ENCODE measurements at regions not wholly inside any gene's neighbourhood (a gene's known extent, or its start where the extent isn't known, plus 50 kb on each side); places are given as distances from the start of the nearest gene placed in this dataset.

DNA sequence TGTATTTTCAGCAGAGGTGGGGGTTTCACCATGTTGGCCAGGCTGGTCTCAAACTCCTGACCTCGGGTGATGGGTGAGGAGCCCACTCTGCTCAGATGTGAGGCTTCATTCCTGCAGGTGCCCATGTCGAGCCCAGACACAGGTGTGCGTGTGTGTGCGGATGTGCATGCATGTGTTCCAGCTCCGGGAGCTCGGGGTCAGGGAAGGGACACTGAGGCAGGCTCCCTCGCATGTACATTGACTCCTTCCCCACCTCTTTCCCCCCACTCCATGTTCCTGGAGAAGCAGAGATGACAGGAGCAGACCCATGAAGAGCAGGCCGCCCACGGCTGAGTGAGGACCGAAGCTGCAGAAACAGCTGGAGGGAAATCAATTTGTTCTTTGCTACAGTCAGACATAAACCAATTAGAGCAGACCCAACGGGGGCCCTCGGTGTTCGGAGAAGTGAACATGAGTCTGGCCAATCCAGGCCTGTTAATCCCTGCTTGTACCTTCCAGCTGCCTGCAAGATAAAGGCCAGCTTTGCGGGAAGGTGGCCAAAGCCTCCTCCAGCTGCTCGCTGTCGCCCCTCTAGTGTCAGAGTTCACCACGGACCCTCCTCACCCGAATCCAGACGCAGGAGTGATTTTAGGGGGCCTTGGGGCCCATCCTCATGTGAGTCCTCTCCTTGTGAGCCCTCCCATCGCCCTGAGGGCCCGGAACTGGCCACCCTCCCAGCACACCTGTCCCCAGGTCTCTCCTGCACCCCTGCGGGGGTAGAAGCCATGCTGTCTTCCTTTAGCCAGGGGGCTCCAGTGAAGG, 321.0 kb upstream of the RTL1 start:
- no peak for DNase-seq
- in situ Hi-C loops (cut with MboI; ENCODE audit: low pct_unique_long_range_greater_than_20kb, low sequenced_read_pairs), result loop anchor here (25.0 kb wide), 1 partner anchor 312 kb away; the partner anchor contains the start of gene RTL1

DNA sequence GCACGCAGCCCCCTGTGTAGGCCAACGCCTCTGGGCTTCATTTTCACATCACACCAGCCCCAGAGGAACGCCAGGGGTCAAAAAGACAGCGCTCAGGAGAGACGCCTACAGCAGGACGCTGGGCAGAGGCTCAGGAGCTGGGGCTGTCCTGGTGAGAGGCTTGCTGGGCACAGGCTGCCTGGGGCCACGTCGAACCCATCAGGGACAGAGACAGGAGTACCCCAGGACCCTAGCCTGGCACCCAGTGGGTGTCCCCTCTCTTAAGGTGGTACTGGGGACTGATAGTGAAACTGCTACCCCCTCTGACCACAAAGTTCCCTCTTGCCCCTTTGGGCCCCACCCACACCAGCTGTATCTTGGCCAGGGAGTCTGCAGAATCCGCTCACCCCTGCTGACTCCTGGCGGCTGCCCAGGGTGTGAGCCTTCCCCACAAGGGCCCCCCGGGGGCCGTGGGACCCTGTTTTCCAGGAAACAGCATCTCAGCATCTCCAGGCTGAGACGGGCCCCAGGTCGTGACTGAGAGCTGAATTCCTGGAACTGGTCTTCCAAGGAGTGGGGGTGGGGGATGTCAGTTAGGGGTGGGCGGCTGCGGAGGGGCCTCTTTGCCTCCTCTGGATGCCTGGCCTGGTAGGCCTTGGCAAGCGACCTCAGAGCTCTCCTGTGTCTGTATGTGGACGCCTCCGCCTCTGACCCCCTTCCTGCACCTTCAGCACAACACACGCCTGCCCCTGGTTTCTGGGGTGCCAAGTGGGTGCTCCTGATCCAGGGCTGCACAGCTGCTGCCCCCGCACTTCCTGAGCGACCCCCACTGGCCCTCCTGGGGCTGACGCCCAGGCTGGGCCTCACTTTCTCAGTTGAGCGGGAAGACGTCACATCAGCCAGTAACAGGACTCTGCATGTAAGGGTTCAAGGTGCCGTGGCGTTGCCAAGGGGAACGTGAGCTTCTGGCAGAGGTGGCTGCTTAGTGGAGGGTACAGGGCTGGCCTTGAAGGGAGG, 321.9 kb upstream of the RTL1 start:
- DNase-seq, result peak; percentile 71
- in situ Hi-C loops (cut with MboI; ENCODE audit: low pct_unique_long_range_greater_than_20kb, low sequenced_read_pairs), result loop anchor here (25.0 kb wide), 1 partner anchor 313 kb away; the partner anchor contains the start of gene RTL1

DNA sequence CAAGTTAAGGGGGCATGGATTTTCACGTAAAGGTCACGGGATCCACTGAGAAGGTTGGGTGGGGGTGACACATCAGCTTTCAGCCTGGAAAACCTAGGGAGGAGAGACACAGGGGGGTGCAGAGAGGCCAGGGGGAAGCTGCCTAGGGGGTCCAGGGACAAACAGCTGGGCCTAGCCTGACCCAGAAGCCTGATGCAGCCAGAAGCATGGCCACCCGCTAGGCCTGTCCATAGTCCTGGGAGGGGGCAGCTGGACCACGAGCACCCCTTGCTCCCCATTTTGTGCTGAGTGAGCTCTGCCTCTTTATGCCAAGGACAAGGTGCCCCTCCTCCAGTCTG, 322.7 kb upstream of the RTL1 start:
- in situ Hi-C loops (cut with MboI; ENCODE audit: low pct_unique_long_range_greater_than_20kb, low sequenced_read_pairs), result loop anchor here (25.0 kb wide), 1 partner anchor 314 kb away; the partner anchor contains the start of gene RTL1

DNA sequence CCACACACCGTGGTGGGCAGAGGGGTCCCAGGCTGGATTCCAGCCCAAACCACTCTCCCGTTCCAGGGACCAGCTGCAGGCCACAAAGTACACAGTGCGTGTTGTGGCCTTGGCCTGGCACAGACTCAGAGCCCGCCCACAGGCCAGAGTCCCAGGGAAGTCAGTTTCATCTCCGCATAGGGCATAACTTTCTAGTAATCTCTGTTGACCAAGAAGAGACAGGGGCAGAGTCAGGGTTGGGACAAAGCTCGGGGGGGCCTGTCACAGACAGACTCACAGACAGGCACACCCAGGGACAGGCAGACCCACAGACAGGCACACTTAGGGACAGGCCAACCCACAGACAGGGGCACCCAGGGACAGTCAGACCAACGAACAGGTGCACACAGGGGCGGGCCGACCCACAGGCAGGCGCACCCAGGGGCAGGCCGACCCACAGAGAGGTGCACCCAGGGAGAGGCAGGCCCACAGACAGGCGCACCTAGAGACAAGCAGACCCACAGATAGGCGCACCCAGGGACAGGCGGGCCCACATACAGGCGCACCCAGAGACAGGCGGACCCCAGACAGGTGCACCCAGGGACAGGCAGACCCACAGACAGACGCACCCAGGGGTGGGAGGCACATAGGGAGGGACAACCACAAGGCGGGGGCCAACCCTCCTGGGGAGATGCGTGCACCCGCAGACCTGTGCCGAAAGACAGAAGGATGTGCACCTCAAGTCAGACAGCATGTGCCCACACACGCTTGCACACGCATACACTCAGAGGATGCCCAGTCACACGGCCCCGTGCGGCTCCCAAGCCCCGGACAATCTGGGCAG, 323.3 kb upstream of the RTL1 start:
- no peak for DNase-seq

More for the DNA sequence above, 322.7 kb upstream of the RTL1 start:
- DNase-seq, result no peak

DNA sequence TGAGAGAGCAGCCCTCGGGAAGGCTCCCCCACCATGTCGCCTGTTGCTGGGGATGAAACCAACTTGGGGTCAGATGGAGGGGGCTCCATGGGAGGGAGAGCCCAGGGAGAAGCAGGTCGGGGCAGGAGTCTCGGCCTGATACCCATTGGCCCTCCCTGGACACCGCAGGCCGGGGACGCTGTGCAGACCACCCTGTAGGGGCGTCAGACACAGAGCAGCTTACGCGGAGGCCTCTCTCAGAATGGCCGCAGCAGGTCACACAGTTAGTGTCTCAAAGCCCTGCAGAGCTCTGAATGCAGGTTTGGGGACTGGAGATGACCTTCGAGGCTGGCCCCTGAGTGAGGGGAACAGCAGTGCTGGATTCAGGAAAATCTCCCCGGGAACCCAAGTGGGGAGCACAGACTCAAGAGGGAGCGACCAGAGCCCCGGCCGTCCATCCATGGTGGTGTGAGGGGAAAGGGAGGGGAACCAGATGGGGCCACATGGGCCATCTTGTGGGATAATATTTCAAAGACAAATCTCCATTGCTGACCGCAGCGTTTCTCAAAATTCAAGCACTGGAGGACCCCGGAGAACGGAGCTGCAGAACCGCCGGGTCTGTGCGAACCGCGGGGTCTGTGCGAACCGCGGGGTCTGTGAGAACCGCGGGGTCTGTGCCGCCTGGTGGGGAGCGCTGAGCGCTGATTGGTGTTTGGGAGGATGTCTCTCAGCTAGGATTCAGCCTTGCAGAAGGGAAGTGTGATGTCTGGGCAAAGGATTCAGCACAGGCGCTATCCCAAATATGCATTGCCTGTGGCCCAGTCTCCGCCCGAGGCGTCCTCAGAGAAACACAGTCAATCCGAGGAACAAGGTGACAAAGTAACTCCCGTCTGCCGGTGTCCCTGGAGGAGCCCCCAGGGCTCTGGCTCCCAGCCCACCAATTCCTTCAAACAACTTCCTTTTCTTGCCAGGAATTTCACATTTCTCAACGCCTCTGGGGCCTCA, 324.4 kb upstream of the RTL1 start:
- DNase-seq, result no peak
- in situ Hi-C loops (cut with MboI; ENCODE audit: low pct_unique_long_range_greater_than_20kb, low sequenced_read_pairs), result loop anchor here (25.0 kb wide), 1 partner anchor 316 kb away; the partner anchor contains the start of gene RTL1

More for the DNA sequence above, 323.3 kb upstream of the RTL1 start:
- in situ Hi-C loops (cut with MboI; ENCODE audit: low pct_unique_long_range_greater_than_20kb, low sequenced_read_pairs), result loop anchor here (25.0 kb wide), 1 partner anchor 315 kb away; the partner anchor contains the start of gene RTL1

DNA sequence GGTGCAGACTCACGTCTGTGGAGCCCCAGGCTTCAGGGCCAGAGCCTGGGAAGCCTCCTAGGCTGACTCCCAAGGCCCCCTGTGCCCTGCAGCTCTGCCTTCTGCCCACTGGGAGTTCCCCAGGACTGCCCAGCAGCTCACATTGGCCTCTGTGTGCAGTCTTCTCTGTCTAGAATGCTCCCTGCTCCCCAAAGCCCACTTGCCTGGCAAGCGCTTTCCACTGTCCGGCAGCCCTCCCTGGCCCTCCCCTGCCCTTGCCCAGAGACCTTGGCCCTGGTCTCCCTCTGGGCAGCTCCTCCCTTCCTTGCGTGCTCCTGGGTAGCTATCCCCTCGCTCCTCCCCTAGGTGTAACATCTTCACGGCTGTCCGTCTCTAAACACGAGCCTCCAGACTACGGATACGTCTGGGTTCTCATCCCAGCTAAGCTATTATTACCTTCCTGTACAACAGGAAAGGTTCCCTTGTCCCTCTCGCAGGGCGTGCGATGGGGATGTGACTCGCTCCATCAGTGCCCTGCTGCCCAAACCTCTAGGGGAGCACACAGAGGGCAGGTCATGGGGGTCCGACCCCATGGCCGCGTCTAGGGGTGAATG, 325.5 kb upstream of the RTL1 start:
- in situ Hi-C loops (cut with MboI; ENCODE audit: low pct_unique_long_range_greater_than_20kb, low sequenced_read_pairs), result loop anchor here (25.0 kb wide), 1 partner anchor 317 kb away; the partner anchor contains the start of gene RTL1
- DNase-seq, result no peak

DNA sequence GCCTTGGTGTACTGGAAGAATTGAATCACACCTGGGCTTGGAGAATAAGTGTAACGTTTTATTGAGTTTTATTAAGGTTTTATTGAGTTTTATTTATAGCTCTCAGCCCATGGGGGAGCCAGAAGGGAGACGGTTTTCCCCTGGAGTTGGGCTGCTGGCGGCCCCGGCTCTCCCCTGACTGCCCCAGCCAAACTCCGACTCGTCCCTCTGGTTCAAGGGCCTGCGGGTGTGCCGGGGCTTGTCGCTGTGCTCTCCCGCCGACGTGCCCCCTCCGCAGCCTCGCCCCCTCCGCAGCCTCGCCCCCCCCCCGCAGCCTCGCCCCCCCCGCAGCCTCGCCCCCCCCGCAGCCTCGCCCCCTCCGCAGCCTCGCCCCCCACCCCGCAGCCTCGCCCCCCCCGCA, 326.1 kb upstream of the RTL1 start:
- in situ Hi-C loops (cut with MboI; ENCODE audit: low pct_unique_long_range_greater_than_20kb, low sequenced_read_pairs), result loop anchor here (25.0 kb wide), 1 partner anchor 317 kb away; the partner anchor contains the start of gene RTL1
- no peak for DNase-seq

DNA sequence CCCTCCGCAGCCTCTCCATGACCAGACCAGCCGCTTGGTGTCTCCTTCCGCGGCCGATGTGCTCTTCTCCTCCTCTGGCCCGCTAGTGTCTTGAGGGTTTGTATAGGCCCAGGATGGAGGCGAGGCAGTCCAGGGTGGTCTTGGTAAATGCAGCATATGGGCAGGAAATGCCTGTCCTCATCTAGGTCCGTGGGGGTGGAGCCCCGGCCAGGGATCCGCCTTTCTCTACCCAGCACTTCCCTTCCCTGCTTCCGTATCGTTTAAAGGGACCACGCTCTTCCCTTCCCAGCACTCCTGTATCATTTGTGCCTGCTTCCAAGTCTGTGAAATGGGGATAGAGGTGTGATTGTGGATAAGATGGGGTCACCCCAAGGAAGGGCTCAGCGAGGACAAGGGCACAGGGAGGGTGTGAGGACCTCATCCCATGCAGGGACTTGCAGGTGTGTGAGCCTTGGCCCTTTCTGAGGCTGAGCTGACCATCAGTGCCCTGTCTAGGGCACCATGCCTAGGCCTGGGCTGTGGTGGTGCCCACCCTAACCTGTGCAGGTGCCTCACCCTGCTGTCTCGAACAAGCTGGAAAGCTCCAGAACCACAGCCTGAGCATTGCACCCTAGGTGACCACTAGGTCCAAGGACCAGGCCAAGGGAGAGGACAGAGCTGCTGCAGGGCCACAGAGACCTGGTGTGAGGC, 326.8 kb upstream of the RTL1 start:
- DNase-seq, result no peak
- in situ Hi-C loops (cut with MboI; ENCODE audit: low pct_unique_long_range_greater_than_20kb, low sequenced_read_pairs), result loop anchor here (25.0 kb wide), 1 partner anchor 318 kb away; the partner anchor contains the start of gene RTL1

DNA sequence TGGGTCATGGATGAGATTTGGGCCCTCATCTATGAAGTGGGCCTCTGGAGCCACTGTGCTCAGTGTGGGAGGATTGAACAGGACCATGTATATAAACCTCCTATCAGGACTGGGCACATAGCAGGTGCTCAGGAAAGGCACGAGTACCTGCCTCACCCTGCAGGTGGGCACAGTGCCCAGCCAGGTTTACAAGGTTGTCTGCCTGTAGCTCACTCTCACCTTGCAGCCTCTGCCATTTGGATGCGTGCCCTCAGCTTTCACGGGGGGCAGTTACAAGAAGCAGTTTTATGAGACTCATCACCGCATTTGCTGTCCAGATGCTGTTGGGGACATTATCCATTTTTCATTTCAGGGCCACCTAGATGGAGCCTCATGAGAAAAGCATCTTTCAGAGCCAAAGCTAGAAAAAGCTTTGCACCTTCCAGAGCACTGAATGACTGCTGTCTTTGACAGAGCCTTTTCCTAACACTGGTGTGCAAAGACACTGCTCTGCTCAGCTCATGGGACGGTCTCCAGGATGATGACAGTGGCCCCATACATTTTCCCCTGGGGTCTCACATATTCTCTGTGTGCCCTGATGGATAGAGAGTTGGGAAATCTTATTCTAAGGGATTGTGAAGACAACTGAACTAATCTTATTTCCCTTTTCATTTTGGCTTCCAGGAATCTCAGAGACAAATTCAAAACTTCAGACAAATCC, 327.5 kb upstream of the RTL1 start:
- in situ Hi-C loops (cut with MboI; ENCODE audit: low pct_unique_long_range_greater_than_20kb, low sequenced_read_pairs), result loop anchor here (25.0 kb wide), 1 partner anchor 319 kb away; the partner anchor contains the start of gene RTL1
- DNase-seq, result no peak

DNA sequence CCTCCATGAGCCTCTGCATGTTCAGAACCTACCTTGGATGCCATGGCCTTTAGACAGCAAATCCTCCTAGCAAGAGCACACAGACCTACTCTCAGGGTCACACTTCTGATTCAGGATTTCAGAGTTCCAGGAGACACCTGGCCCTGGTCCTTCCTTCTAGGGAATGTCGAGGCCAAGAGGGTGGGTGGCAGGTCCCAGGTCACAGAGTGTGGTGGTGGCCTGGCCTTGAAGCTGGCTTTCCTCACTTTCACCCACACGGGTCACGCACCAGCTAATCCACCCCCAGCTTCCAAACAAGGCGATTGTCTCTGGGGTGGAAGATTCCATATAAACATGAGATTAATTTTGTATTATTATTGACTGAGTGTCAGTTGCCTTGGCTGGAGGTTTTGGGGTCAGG, 328.3 kb upstream of the RTL1 start:
- no peak for DNase-seq
- in situ Hi-C loops (cut with MboI; ENCODE audit: low pct_unique_long_range_greater_than_20kb, low sequenced_read_pairs), result loop anchor here (25.0 kb wide), 1 partner anchor 320 kb away; the partner anchor contains the start of gene RTL1

DNA sequence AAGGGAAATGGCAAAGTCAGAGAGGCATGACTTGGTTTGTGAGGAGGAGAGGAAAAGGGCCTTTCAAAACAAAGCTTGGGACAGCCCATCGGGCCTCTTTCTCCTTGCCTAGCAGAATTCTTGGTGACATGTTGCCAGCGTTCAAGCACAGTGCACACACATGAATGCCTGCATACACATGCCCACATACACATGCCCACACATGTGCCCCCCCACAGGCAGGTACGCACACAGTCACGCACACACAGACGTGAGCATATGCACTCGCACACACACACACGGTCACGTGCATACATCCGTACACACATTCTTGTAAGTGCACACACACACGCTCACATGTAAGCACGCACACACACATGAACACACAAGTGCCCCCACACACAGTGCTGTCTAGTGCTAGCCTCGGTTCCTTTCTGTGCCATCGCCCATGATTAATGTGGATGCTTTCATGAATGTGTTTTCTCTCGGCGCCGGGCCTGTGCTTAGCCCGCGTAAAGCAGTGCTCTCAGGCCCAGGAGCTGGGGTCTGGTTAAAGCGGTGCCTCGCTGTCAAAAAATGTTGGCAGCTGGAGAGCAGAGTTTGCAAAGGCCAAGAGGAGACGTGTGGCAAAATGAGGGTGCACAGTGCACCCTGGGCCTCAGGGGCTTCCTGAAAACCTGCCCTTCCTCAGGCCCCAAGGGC, 328.8 kb upstream of the DIO3 start:
- in situ Hi-C loops (cut with MboI; ENCODE audit: low pct_unique_long_range_greater_than_20kb, low sequenced_read_pairs), result loop anchor here (25.0 kb wide), 1 partner anchor 320 kb away; the partner anchor contains the start of gene RTL1
- DNase-seq, result no peak

DNA sequence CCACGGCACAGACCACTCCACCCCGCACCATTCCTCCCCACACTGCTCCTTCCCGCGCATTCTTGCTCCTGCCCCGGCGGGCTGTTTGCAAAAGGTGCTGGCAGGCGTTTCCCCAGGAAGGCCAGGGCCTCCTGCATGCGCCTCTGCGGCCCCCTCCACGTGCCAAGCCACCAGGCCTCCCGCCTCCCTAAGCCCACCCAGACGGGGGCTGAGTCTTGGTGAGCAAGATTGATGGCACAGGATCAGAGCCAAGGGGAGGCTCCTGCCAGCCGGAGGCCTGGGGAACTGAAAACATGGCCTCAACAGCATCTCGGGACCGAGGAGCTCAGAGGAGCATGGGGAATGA, 328.3 kb upstream of the DIO3 start:
- in situ Hi-C loops (cut with MboI; ENCODE audit: low pct_unique_long_range_greater_than_20kb, low sequenced_read_pairs), result loop anchor here (25.0 kb wide), 1 partner anchor 321 kb away; the partner anchor contains the start of gene RTL1
- DNase-seq, result no peak

DNA sequence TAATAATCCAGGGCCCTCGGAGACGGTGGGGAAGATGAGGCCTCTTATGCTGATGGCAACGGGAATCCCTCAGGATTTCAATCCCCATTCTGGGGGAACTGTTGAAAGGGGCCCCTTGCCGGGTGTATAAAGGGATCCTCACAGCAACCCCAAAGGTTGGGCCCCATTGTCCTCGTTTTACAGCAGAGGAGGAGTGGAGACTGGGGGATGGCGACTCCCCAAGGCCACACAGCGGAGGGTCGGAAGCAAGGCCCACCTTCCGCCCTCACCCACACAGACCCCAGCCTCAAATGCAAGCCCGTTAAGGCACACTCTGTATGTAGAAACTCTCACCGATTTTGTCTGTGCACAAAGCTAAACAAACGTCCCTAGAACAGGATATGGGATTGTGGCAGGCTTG, 327.9 kb upstream of the DIO3 start:
- in situ Hi-C loops (cut with MboI; ENCODE audit: low pct_unique_long_range_greater_than_20kb, low sequenced_read_pairs), result loop anchor here (25.0 kb wide), 1 partner anchor 321 kb away; the partner anchor contains the start of gene RTL1
- no peak for DNase-seq

DNA sequence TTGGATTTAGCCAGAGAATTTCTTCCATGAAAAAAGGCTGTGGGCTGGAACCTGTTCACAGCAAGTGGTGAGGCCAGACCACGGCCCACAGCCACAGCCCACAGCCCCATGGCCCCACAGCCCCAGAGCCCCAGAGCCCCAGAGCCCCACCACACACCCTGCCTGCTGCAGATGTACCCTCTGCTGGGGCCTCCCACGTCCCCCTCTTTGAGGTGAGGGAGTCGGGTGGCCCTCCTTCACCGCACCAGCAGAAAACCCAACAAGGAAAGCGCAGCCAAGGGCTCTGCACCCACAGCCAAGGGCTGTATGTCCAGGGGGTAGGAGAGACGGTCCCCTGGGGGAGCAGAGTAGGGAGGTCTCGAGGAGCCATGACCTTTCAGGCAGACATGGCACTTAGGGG, 327.5 kb upstream of the DIO3 start:
- in situ Hi-C loops (cut with MboI; ENCODE audit: low pct_unique_long_range_greater_than_20kb, low sequenced_read_pairs), result loop anchor here (25.0 kb wide), 1 partner anchor 322 kb away; the partner anchor contains the start of gene RTL1

DNA sequence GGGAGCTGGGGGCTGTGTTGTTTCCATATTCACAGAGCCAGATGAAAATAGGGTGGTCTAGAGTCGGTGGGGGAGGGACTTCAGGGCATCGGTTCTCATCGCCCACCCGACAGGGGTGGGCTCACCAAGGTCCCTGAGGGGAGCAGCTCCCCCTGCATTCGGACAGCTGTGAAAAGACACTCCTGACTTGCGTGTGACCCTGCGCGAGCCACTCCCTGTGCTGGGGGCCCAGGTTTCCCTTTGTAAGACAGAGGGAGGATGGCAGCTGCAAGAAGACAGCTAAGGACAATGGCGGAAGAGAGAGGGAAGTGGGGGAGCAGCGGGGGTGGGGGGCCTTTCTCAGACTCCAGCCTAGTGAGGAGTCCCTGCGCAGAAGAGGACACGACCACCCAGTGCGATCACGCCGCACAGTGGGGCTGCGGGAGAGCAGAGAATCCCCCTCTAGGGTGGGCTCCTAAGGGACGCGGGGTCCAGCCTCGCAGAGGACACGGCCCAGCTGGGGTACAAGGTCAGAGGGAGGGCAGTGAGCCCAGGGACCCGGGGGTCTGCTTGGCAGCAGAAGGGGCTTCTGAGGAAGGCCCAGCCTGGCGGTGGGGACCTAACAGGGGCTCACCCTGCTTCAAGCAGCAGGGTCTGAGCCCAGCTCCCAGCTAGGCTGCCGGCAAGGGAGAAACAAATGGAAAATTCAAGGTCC, 326.9 kb upstream of the DIO3 start:
- no peak for DNase-seq
- in situ Hi-C loops (cut with MboI; ENCODE audit: low pct_unique_long_range_greater_than_20kb, low sequenced_read_pairs), result loop anchor here (25.0 kb wide), 1 partner anchor 322 kb away; the partner anchor contains the start of gene RTL1

More for the DNA sequence above, 327.5 kb upstream of the DIO3 start:
- no peak for DNase-seq
